ENCODE measurements at regions not wholly inside any gene's neighbourhood (a gene's known extent, or its start where the extent isn't known, plus 50 kb on each side); places are given as distances from the start of the nearest gene placed in this dataset.

- no peak overlapping the region for H3K4me2 ChIP-seq
- no peak overlapping the region for H2AFZ ChIP-seq
- H3K27ac ChIP-seq (ENCODE audit: low read depth), result no peak overlapping the region
- no peak overlapping the region for H3K4me3 ChIP-seq
- Mint-ChIP-seq H3K27ac (no peak overlapping the region), H3K36me3 (ENCODE audit: low read depth) (no peaks in the 10 kb centered on the region), H3K27me3 (ENCODE audit: insufficient read depth, low read depth, poor library complexity) (no peaks in the 10 kb centered on the region), H3K4me1 (peaks cover 8% of the 10 kb centered on the region), H3K9me3 (no peaks in the 10 kb centered on the region), H3K4me3 (no peak overlapping the region)
- H3K9me2 ChIP-seq (ENCODE audit: insufficient read depth), result no peaks in the 10 kb centered on the region
- DNase-seq (ENCODE audit: low spot score) (no peak), ATAC-seq (no peak)
- H3K27me3 ChIP-seq (ENCODE audit: insufficient read depth), result no peaks in the 10 kb centered on the region
- H3K4me1 ChIP-seq (ENCODE audit: insufficient read depth), result no peaks in the 10 kb centered on the region
- TF ChIP-seq STAT1 (IDR thresholded peaks at IDR 0.05; ENCODE audit: unreplicated experiment) (no peak), POLR2AphosphoS5 (IDR thresholded peaks at IDR 0.05; ENCODE audit: low read depth) (no peak), JUNB (IDR thresholded peaks at IDR 0.05; ENCODE audit: unreplicated experiment) (no peak), EZH2 (IDR thresholded peaks at IDR 0.05; ENCODE audit: low read depth, unreplicated experiment) (no peak), ZNF114 (CRISPR knock-in tag; IDR thresholded peaks at IDR 0.05) (no peak)
- no peaks in the 10 kb centered on the region for H3F3A ChIP-seq (replicated peaks; ENCODE audit: low read depth)
- H3K36me3 ChIP-seq (ENCODE audit: insufficient read depth), result no peaks in the 10 kb centered on the region
- H3K79me2 ChIP-seq (replicated peaks; ENCODE audit: insufficient read depth), result no peaks in the 10 kb centered on the region
- H4K20me1 ChIP-seq (replicated peaks; ENCODE audit: insufficient read depth), result no peaks in the 10 kb centered on the region
These were observed 1212.3 kb upstream of the GBE1 start for GRCh38 chr3:82973791-82974190.

GRCh38 chr3:82960379-82960778 lies 1198.9 kb upstream of the GBE1 start:
- H3K27ac Mint-ChIP-seq, result no peak overlapping the region
- H3K36me3 Mint-ChIP-seq (ENCODE audit: low read depth), result no peaks in the 10 kb centered on the region
- H3K9me3 Mint-ChIP-seq, result peaks cover 3% of the 10 kb centered on the region; the same call in 2 of the 3 replicates
- Histone ChIP-seq H3K27me3 (ENCODE audit: insufficient read depth) (no peaks in the 10 kb centered on the region), H3K4me3 (no peak overlapping the region), H3K27ac (ENCODE audit: low read depth) (no peak overlapping the region), H3K79me2 (replicated peaks; ENCODE audit: insufficient read depth) (no peaks in the 10 kb centered on the region), H3K36me3 (ENCODE audit: insufficient read depth) (no peaks in the 10 kb centered on the region), H4K20me1 (replicated peaks; ENCODE audit: insufficient read depth) (no peaks in the 10 kb centered on the region), H3K4me2 (no peak overlapping the region), H2AFZ (no peak overlapping the region), H3K9me2 (ENCODE audit: insufficient read depth) (no peaks in the 10 kb centered on the region), H3F3A (replicated peaks; ENCODE audit: low read depth) (no peaks in the 10 kb centered on the region), H3K4me1 (ENCODE audit: insufficient read depth) (peaks cover 15% of the 10 kb centered on the region)
- H3K4me3 Mint-ChIP-seq, result no peak overlapping the region
- H3K4me1 Mint-ChIP-seq, result peaks cover 15% of the 10 kb centered on the region; the same call in 2 of the 3 replicates
- no peak for DNase-seq (ENCODE audit: low spot score)
- H3K27me3 Mint-ChIP-seq (ENCODE audit: insufficient read depth, low read depth, poor library complexity), result peaks cover 3% of the 10 kb centered on the region
- no peak for ATAC-seq
- TF ChIP-seq POLR2AphosphoS5 (IDR thresholded peaks at IDR 0.05; ENCODE audit: low read depth) (no peak), REST (IDR thresholded peaks at IDR 0.05; ENCODE audit: unreplicated experiment) (no peak), EZH2 (IDR thresholded peaks at IDR 0.05; ENCODE audit: low read depth, unreplicated experiment) (no peak), ZNF462 (CRISPR knock-in tag; IDR thresholded peaks at IDR 0.05) (no peak), EZH2phosphoT487 (IDR thresholded peaks at IDR 0.05; ENCODE audit: unreplicated experiment) (no peak), JUNB (IDR thresholded peaks at IDR 0.05; ENCODE audit: unreplicated experiment) (no peak), ZNF114 (CRISPR knock-in tag; IDR thresholded peaks at IDR 0.05) (no peak), STAT1 (IDR thresholded peaks at IDR 0.05; ENCODE audit: unreplicated experiment) (no peak), NANOG (IDR thresholded peaks at IDR 0.05; ENCODE audit: borderline replicate concordance) (no peak), ETS1 (IDR thresholded peaks at IDR 0.05) (no peak), CREB1 (CRISPR knock-in tag; IDR thresholded peaks at IDR 0.05; ENCODE audit: low read depth) (no peak), ZNF331 (CRISPR knock-in tag; IDR thresholded peaks at IDR 0.05; ENCODE audit: low read depth) (no peak)
